ENCODE measurements at regions not wholly inside any gene's neighbourhood (a gene's known extent, or its start where the extent isn't known, plus 50 kb on each side); places are given as distances from the start of the nearest gene placed in this dataset.
"Not testable (repeated sequence)": the region's sequence is repeated elsewhere in the genome, so short reads cannot be mapped to it uniquely, and the experiment has no call there.

- Histone ChIP-seq H3K4me3 (ENCODE audit: low read depth, low read length) (no peak overlapping the region), H3K27me3 (ENCODE audit: control insufficient read depth, insufficient read depth, low read length) (no peaks in the 10 kb centered on the region), H3K36me3 (ENCODE audit: control insufficient read depth, insufficient read depth, low read length) (no peaks in the 10 kb centered on the region)
- DNase-seq (ENCODE audit: low read depth): no peak
- FAIRE-seq: no peak
- TF ChIP-seq CTCF (IDR thresholded peaks at IDR 0.05; ENCODE audit: insufficient read depth, low read length, severe bottlenecking): no peak
Measured at GRCh38 chr14:28247491-28247890, 519.1 kb upstream of the FOXG1 start.

- H3K27me3 ChIP-seq (ENCODE audit: control insufficient read depth, insufficient read depth, low read length); DNase-seq (ENCODE audit: low read depth); H3K4me3 ChIP-seq (ENCODE audit: low read depth, low read length); H3K36me3 ChIP-seq (ENCODE audit: control insufficient read depth, insufficient read depth, low read length); FAIRE-seq: not testable (repeated sequence)
Measured at GRCh38 chr14:28252124-28252523, 514.5 kb upstream of the FOXG1 start.

GRCh38 chr14:28254768-28255167 lies 511.8 kb upstream of the FOXG1 start:
- Histone ChIP-seq H3K36me3 (ENCODE audit: control insufficient read depth, insufficient read depth, low read length) (no peaks in the 10 kb centered on the region), H3K4me3 (ENCODE audit: low read depth, low read length) (no peak overlapping the region), H3K27me3 (ENCODE audit: control insufficient read depth, insufficient read depth, low read length) (no peaks in the 10 kb centered on the region)
- peak; percentile 29 for DNase-seq (ENCODE audit: low read depth)
- no peak for TF ChIP-seq CTCF (IDR thresholded peaks at IDR 0.05; ENCODE audit: insufficient read depth, low read length, severe bottlenecking)
- FAIRE-seq: no peak

- TF ChIP-seq CTCF (IDR thresholded peaks at IDR 0.05; ENCODE audit: insufficient read depth, low read length, severe bottlenecking): no peak
- Histone ChIP-seq H3K36me3 (ENCODE audit: control insufficient read depth, insufficient read depth, low read length) (no peaks in the 10 kb centered on the region), H3K27me3 (ENCODE audit: control insufficient read depth, insufficient read depth, low read length) (no peaks in the 10 kb centered on the region), H3K4me3 (ENCODE audit: low read depth, low read length) (no peak overlapping the region)
- no peak for FAIRE-seq
- no peak for DNase-seq (ENCODE audit: low read depth)
Measured at GRCh38 chr14:28264306-28264705, 502.3 kb upstream of the FOXG1 start.

GRCh38 chr14:28272270-28272669 lies 494.3 kb upstream of the FOXG1 start:
- no peak for TF ChIP-seq CTCF (IDR thresholded peaks at IDR 0.05; ENCODE audit: insufficient read depth, low read length, severe bottlenecking)
- no peak overlapping the region for H3K4me3 ChIP-seq (ENCODE audit: low read depth, low read length)
- FAIRE-seq (no peak), DNase-seq (ENCODE audit: low read depth) (no peak)
- no peaks in the 10 kb centered on the region for H3K27me3 ChIP-seq (ENCODE audit: control insufficient read depth, insufficient read depth, low read length)
- H3K36me3 ChIP-seq (ENCODE audit: control insufficient read depth, insufficient read depth, low read length): no peaks in the 10 kb centered on the region

- no peaks in the 10 kb centered on the region for H3K27me3 ChIP-seq (ENCODE audit: control insufficient read depth, insufficient read depth, low read length)
- no peaks in the 10 kb centered on the region for H3K36me3 ChIP-seq (ENCODE audit: control insufficient read depth, insufficient read depth, low read length)
- no peak for DNase-seq (ENCODE audit: low read depth)
- no peak for TF ChIP-seq CTCF (IDR thresholded peaks at IDR 0.05; ENCODE audit: insufficient read depth, low read length, severe bottlenecking)
- no peak overlapping the region for H3K4me3 ChIP-seq (ENCODE audit: low read depth, low read length)
- FAIRE-seq: no peak
Measured at GRCh38 chr14:28280530-28280929, 486.1 kb upstream of the FOXG1 start.

All from bronchial epithelial cell (primary cell).